GM12878 (cell line): ENCODE measurements at regions not wholly inside any gene's neighbourhood (a gene's known extent, or its start where the extent isn't known, plus 50 kb on each side); places are given as distances from the start of the nearest gene placed in this dataset.

ENCODE experiments used
- ATAC-seq: fragments of 200-7000 bp; cut with Tn5 transposase; 3 replicates; pipeline ENCODE4 v1.9.1; 2020; ENCODE audit warnings: mild to moderate bottlenecking, moderate library complexity
- BruUV-seq: library from RNA; stranded (reverse); fragments of 400-500 nt; replicated peaks from 2 replicates; lab custom pipeline; 2021; lab: Mats Ljungman, UMichigan
- CTCF ChIA-PET: fragments of 300-600 bp; sonication (Branson Sonifier 250); formaldehyde crosslinking; extraction: SDS; loops from one replicate; lab custom pipeline; 2021; ENCODE audit warnings: inconsistent platforms; lab: Yijun Ruan, JAX
- POLR2A ChIA-PET: fragments of 350-600 bp; formaldehyde crosslinking; extraction: SDS; loops from one replicate; lab custom pipeline; 2021; ENCODE audit warnings: inconsistent platforms; lab: Charles Lee
- RAD21 ChIA-PET: fragments of 300-600 bp; sonication (Branson Sonifier 250); formaldehyde crosslinking; loops from one replicate; lab custom pipeline; 2023; ENCODE audit warnings: antibody characterized with exemption; ENCODE audit not compliant: unreplicated experiment; lab: Charles Lee
- SMC1A ChIA-PET: fragments of 300-600 bp; sonication (Branson Sonifier 250); formaldehyde crosslinking; loops from one replicate; lab custom pipeline; 2023; ENCODE audit not compliant: unreplicated experiment, uncharacterized antibody; lab: Charles Lee
- DNase-seq: peaks from one replicate; pipeline ENCODE4 v3.0.0-alpha.2; 2011; ENCODE audit warnings: low read depth, low spot score
- FAIRE-seq: peaks from 3 replicates; lab custom pipeline; 2011; peaks lifted over from hg19 to GRCh38; lab: Jason Lieb, UNC
- H2AFZ ChIP-seq: 2 replicates; pipeline ENCODE4 v1.6.0; 2011; ENCODE audit warnings: low read depth, low read length, control low read depth; ENCODE audit not compliant: control insufficient read depth
- H3K27ac ChIP-seq: 2 replicates; pipeline ENCODE4 v1.5.1; 2011; ENCODE audit warnings: control low read depth; ENCODE audit not compliant: control insufficient read depth, insufficient read depth
- H3K27me3 ChIP-seq, 2 experiments: replicated peaks in 1 of 2; 2 replicates each; pipeline versions ENCODE4 v1.6.0 to v1.6.1; 2011; ENCODE audit warnings: low read length in 1 of 2; ENCODE audit not compliant: control insufficient read depth in 2 of 2, insufficient read depth in 2 of 2
- H3K36me3 ChIP-seq, 2 experiments: 2 replicates each; pipeline ENCODE4 v1.5.1; 2011; ENCODE audit warnings: low read length in 1 of 2; ENCODE audit not compliant: control insufficient read depth in 2 of 2, insufficient read depth in 2 of 2
- H3K4me1 ChIP-seq: 2 replicates; pipeline ENCODE4 v1.6.1; 2011; ENCODE audit warnings: mild to moderate bottlenecking, low read length, moderate library complexity, mixed read lengths; ENCODE audit not compliant: control insufficient read depth, insufficient read depth
- H3K4me2 ChIP-seq: 2 replicates; pipeline ENCODE4 v1.6.0; 2011; ENCODE audit warnings: control low read depth; ENCODE audit not compliant: control insufficient read depth, insufficient read depth
- H3K4me3 ChIP-seq: fragments of 200-600 bp; sonication (generic); 2 replicates; pipeline ENCODE4 v1.5.1; 2016
- H3K79me2 ChIP-seq: 2 replicates; pipeline ENCODE4 v1.6.0; 2011; ENCODE audit warnings: low read length; ENCODE audit not compliant: control insufficient read depth, insufficient read depth
- H3K9ac ChIP-seq: 2 replicates; pipeline ENCODE4 v1.8.0; 2011; ENCODE audit warnings: low read length, control low read depth, mixed read lengths; ENCODE audit not compliant: control insufficient read depth, insufficient read depth
- H3K9me3 ChIP-seq: replicated peaks from 3 replicates; pipeline ENCODE4 v1.5.1; 2011; ENCODE audit warnings: mild to moderate bottlenecking, low read length; ENCODE audit not compliant: control insufficient read depth, insufficient read depth
- H4K20me1 ChIP-seq: 2 replicates; pipeline ENCODE4 v1.6.0; 2011; ENCODE audit not compliant: control insufficient read depth, insufficient read depth
- FOXM1 ChIP-seq: IDR thresholded peaks from 2 replicates; pipeline ENCODE4 v1.6.1; 2012; ENCODE audit warnings: low read depth, mild to moderate bottlenecking, inconsistent platforms, low read length, moderate library complexity
- RAD21 ChIP-seq: IDR thresholded peaks from 2 replicates; pipeline ENCODE4 v1.6.1; 2011; ENCODE audit warnings: mild to moderate bottlenecking, low read depth, low read length, moderate library complexity; ENCODE audit not compliant: insufficient read depth
- SMC3 ChIP-seq: IDR thresholded peaks from 2 replicates; pipeline ENCODE4 v1.6.1; 2011; ENCODE audit warnings: low read length, improper control_type of control experiment, borderline replicate concordance
- WRNIP1 ChIP-seq: IDR thresholded peaks from 2 replicates; pipeline ENCODE4 v1.6.1; 2011; ENCODE audit warnings: low read depth, low read length, improper control_type of control experiment, borderline replicate concordance
- WGBS: methylation state at CpG from one replicate; pipeline ENCODE4 v1.1.6; 2016; ENCODE audit warnings: low lambda C conversion rate; ENCODE audit not compliant: insufficient replicate concordance, insufficient coverage; ENCODE audit errors: missing lambda C conversion rate; 5-methylcytosine and 5-hydroxymethylcytosine counted together
- in situ Hi-C: fragments of 300-500 bp; cut with MboI; formaldehyde crosslinking; loops from 9 replicates; pipeline ENCODE4 v1.14.3; 2018; ENCODE audit warnings: mixed read lengths
- intact Hi-C: fragments of 100-400 bp; cut with micrococcal nuclease; formaldehyde crosslinking; loops from one replicate; pipeline ENCODE4 v1.14.2; 2022; ENCODE audit not compliant: unreplicated experiment
- TF ChIP-seq, protein P1 (sequence below): IDR thresholded peaks from 2 replicates; pipeline ENCODE4 v1.6.1; 2011; ENCODE audit warnings: mild to moderate bottlenecking, low read depth, low read length, moderate library complexity; ENCODE audit not compliant: insufficient replicate concordance
- TF ChIP-seq, protein P2 (sequence below), 3 experiments: IDR thresholded peaks in 2 of 3; conservative IDR thresholded peaks in 1 of 3; 2 replicates each; pipeline ENCODE4 v1.5.1; 2011; ENCODE audit warnings: low read depth in 3 of 3, low read length in 3 of 3, mild to moderate bottlenecking in 3 of 3, control low read depth in 2 of 3, moderate library complexity in 2 of 3, inconsistent platforms in 1 of 3, mixed read lengths in 1 of 3; ENCODE audit not compliant: control insufficient read depth in 2 of 3, insufficient read depth in 1 of 3; ENCODE audit errors: extremely low read depth in 1 of 3

DNA sequence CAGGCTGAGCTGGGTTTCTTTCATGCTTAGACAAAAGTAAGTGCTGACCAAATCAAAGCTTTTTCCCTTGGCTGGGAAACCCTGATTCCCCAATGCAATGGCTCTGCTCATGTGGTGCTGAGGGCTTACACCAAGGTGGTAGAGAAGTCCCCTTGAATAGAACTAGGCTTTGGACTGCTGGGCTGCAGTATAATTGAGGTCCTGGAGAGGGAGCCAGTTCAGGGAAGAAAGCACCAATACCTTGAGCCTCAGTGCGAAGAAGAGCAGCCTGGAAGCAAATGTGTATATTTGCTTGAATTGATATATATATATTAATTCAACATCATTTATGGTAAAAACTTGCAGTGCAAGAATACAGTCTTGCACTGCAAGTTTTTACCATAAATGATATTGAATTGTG is 391.1 kb downstream of the RPS24 start:
- no TSS peak for BruUV-seq
- Histone ChIP-seq H2AFZ (no peak overlapping the region), H4K20me1 (no peaks in the 10 kb centered on the region; the same call in 1 of the 2 replicates), H3K79me2 (no peaks in the 10 kb centered on the region), H3K4me3 (no peak overlapping the region), H3K36me3 (no peaks in the 10 kb centered on the region), H3K27ac (no peak overlapping the region), H3K27me3 (peaks cover 0 to 3% of the 10 kb centered on the region in 2 experiments; a peak in 3 of 4 replicates), H3K4me1 (no peaks in the 10 kb centered on the region), H3K4me2 (no peak overlapping the region), H3K9ac (no peak overlapping the region), H3K9me3 (no peaks in the 10 kb centered on the region)
- CTCF ChIA-PET = interaction anchor here (0.9 to 2.3 kb wide), 3 partner anchors 240 to 771 kb away, joined by 3 to 5 read pairs (median 4); no protein-coding TSS in a partner anchor
- DNase-seq (no peak), FAIRE-seq (no peak), ATAC-seq (peak; percentile 47; the same call in 1 of the 3 replicates)
- RAD21 ChIA-PET = no interaction called here
- POLR2A ChIA-PET = no interaction called here
- intact Hi-C loops = no loop called here
- SMC1A ChIA-PET = no interaction called here
- 37% methylated on average over 1 of the region's 1 CpG for WGBS
- TF ChIP-seq SMC3 (peak; percentile 25; the same call in 1 of the 2 replicates), RAD21 (peak; percentile 36), WRNIP1 (no peak), FOXM1 (no peak)
- TF ChIP-seq, protein P1, sequence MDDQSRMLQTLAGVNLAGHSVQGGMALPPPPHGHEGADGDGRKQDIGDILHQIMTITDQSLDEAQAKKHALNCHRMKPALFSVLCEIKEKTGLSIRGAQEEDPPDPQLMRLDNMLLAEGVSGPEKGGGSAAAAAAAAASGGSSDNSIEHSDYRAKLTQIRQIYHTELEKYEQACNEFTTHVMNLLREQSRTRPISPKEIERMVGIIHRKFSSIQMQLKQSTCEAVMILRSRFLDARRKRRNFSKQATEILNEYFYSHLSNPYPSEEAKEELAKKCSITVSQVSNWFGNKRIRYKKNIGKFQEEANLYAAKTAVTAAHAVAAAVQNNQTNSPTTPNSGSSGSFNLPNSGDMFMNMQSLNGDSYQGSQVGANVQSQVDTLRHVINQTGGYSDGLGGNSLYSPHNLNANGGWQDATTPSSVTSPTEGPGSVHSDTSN = no peak
- TF ChIP-seq, protein P2, sequence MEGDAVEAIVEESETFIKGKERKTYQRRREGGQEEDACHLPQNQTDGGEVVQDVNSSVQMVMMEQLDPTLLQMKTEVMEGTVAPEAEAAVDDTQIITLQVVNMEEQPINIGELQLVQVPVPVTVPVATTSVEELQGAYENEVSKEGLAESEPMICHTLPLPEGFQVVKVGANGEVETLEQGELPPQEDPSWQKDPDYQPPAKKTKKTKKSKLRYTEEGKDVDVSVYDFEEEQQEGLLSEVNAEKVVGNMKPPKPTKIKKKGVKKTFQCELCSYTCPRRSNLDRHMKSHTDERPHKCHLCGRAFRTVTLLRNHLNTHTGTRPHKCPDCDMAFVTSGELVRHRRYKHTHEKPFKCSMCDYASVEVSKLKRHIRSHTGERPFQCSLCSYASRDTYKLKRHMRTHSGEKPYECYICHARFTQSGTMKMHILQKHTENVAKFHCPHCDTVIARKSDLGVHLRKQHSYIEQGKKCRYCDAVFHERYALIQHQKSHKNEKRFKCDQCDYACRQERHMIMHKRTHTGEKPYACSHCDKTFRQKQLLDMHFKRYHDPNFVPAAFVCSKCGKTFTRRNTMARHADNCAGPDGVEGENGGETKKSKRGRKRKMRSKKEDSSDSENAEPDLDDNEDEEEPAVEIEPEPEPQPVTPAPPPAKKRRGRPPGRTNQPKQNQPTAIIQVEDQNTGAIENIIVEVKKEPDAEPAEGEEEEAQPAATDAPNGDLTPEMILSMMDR (IDR thresholded peaks at IDR 0.05 in 2 of 3, conservative IDR thresholded peaks at IDR 0.05 in 1 of 3; ENCODE audit: control insufficient read depth in 2 of 3, extremely low read depth in 1 of 3, insufficient read depth in 1 of 3, low read depth in 3 of 3, low read length in 3 of 3) = peak in 2 of 3 experiments; percentile 23 to 37; a peak in 2 of 6 replicates
- in situ Hi-C loops = no loop called here
